GM04504 (cell line): ENCODE measurements at regions not wholly inside any gene's neighbourhood (a gene's known extent, or its start where the extent isn't known, plus 50 kb on each side); places are given as distances from the start of the nearest gene placed in this dataset.
"Not testable (repeated sequence)": the region's sequence is repeated elsewhere in the genome, so short reads cannot be mapped to it uniquely, and the experiment has no call there.

Experiments
- DNase-seq: peaks from one replicate; pipeline ENCODE4 v3.0.0-alpha.2; 2012; ENCODE audit warnings: low read depth

DNA sequence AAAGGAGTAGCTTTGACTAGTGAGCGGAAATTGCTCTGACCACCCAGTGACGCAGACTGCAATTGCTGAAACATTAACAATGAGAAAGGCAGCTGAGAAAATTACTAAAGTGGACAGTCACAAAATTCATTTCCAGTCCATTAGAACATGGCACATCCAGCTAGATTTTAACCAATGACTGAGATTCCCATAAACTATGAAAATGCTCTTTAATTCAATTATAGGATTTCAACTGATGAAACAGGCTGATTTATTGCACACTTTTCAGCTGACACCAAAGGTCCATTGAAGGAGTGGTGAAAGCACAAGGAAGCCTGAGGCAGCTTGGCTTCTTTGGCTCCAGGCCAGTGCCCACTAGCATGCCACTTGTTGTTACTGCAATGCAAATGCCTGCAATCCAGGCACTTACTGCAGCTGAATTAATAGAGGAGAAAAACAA lies 933.4 kb downstream of the SLITRK6 start:
- no peak for DNase-seq

- no peak for DNase-seq
Observed at GRCh38 chr13:84864341-84864740, 934.9 kb downstream of the SLITRK6 start.

DNA sequence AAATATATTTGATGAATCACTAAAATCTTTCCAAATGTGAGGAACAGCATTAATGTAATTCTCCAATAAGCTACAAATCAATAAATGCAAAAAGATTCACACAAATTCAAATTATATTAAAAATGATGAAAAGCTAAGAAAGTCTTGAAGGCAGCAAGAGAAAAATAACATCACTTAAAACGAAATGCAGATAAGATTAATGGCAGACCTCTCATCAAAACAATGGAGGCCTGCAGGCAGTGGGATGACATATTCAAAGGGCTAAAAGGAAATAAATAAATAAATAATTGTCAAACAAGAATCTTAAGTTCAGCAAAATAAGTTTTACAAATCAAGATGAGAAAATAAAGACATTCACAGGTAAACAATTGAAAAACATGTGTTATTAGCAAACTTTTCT lies 952.1 kb downstream of the SLITRK6 start:
- no peak for DNase-seq

GRCh38 chr13:84845907-84846619 lies 953.2 kb downstream of the SLITRK6 start:
- DNase-seq: no peak

DNA sequence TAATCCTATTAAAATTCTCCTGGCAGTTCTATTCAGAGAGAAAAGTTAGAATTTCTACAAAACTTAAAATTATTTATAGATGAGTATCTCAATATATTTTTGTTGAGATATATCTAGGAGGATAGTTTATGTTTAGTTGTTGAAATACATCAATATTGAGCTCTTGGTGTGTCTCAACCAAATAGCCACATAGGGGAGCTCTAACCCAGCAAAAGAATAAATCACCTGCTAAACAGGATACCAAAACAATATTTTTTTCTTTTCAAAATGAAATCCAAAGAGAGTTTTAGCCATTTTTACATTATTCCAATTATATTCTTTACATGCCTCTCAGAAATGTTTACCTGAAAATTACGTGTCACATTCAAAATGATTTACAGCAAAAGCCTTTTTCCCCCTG lies 954.7 kb downstream of the SLITRK6 start:
- DNase-seq: no peak

DNA sequence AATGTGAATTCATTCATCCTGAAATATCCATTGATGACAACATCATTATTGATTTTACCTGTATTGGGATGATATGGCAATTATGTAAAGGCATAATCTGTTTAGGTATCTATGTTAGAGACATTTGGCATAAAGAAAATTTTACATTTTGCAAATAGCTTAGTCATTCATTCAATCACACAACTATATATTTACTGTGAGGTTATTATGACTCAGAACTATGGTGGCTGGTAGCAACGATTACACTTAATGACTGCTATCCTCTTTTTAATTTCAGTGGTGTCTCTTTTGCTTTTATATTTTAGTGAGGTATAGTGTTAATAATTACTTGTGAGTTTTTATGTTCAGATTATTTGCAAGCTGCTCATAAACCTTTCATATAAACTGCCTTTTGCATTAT lies 955.9 kb downstream of the SLITRK6 start:
- DNase-seq: no peak

DNA sequence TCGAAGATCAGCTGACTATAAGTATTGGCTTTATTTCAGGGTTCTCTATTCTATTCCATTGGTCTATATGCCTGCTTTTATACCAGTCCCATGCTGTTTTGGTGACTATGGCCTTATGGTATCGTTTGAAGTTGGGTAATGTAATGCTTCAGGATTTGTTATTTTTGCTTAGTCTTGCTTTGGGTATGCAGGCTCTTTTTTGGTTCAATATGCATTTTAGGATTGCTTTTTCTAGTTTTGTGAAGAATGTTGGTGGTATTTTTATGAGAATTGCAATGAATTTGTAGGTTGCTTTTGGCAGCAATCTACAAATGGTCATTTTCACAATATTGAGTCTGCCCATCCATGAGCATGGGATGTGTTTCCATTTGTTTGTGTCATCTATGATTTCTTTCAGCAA lies 951.9 kb upstream of the SLITRK1 start:
- DNase-seq: no peak

- DNase-seq: no peak
Observed at GRCh38 chr13:84831666-84832657, 949.7 kb upstream of the SLITRK1 start.

DNA sequence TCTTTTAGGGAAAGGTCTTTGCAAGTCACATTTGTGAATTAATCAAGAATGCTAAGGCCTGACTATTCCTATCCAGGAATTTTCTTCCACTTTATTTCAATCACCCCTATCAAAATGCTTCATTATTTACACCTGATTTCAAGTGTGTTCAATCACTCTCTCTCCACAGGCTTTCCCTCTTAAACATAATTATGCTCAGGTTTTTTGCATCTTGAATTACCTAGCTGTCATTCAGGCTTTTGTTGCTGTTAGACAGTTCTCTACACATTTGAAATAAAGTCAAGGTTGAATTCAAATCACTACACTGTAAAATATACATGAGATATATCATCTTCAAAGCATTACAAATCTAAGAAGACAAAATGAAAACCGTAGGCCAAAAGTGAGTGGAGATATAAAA lies 941.3 kb upstream of the SLITRK1 start:
- DNase-seq: no peak

- DNase-seq: no peak
Observed at GRCh38 chr13:84821261-84821660, 939.0 kb upstream of the SLITRK1 start.

DNA sequence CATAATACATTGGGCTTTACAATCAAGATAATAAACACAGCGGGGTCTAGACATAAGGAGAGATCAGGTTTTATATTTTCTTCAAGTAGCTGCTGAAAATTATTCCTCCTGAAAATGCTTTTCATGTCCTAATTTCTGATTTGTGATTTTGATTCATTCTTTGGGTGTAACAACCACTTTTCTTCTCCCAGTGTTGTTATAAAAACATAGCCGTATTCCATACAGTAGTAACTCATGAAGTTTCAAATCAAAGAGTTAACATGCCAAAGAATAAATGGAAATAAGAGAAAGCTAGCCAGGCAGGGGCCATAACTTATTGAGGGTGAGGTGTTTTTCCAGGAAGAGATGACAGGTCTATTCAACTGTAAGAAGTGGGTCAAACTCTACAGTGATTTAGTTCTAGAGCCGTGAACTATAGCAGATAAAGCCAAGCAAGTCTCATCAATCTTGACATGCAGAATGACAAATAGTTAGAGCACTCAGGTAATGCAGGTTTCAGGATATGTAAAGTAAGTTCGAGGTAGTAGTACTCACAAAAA lies 934.4 kb upstream of the SLITRK1 start:
- DNase-seq: no peak

- DNase-seq: no peak
Observed at GRCh38 chr13:84812789-84813188, 930.5 kb upstream of the SLITRK1 start.

DNA sequence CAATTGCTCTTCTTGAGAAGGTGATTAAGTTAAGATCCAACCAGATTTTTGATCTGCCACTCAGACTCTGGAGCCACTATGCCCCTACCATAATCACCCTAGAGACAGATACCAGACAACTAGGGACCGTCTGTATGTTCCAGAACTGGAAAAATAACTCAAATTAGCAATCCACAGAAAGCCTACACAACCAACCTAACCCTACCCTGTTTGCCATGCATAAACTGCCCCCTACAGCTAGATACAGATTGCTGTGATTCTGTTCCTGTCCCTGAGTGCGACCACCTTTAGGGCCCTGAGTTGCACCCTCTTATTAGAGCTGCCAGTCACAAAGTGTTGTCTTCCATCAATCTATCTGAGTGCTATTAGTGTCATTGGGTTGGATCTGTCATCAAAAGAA lies 929.8 kb upstream of the SLITRK1 start:
- DNase-seq: no peak

DNA sequence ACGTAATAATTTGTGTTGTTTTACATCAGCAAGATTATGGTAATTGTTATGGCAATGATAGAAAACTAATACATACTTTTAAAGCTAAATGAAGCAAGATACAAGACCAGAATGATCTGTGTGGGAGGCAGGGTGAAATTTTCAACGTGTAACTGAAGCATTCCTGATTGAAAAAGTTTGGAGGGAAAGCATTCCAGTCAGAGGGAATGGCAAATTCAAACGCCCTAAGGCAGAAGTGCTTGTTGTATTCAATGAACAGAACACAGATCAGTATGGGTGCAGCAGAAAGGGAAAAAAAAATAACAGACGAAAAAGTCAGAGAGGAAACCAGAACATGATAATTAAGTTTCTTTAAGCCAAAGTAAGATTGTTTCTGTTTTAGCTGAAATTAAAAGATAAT lies 928.5 kb upstream of the SLITRK1 start:
- DNase-seq: no peak

DNA sequence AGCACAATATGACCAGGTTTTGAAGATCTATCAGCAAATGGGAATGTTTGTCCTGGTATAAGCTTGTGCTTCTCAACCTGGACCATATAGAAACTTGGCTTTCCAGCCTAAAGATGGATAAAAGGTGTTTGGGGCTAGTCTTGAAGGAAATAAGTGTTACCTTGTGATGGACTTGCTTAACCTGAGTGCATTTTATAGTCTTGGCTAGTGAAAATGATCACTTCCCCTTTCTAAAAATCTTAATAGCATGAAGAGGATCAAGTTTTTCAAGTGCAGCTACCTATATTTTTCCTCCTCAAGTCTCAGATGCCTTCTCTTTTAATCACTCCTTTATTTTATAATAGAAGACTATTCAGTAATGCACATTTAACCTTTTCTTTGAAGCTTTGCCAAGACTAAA lies 919.8 kb upstream of the SLITRK1 start:
- DNase-seq: no peak

DNA sequence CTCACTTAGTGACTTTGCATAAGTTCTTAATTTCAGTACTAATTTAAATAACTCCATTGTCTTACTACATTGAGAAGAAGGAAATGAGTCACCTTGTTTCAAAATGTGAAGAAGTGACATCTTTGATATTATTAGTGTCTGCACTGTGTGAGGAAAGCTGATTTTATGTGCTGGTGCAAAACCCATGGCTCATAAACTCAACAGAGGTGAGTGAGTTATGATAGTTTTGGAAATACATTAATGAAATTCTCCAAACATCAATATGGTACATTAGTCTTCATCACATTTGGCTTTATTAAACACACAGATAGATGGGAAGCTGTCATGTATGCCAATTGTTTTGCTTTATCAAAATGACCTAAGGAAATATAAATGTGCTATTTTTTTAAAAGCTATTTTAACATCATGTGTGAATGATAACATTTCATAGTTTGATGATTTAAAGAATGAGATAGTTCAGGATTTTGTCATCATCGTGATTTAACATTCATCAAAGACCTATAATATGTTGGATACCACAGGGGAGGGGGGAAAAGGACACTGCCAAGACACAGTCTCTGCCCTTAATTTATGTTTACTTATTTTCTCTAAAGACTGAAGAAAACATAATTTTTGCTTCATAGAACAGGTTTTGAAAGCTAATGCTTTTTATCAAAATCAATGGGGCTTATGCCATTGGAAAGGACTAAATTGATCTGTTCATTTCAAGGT lies 902.3 kb upstream of the SLITRK1 start:
- no peak for DNase-seq

DNA sequence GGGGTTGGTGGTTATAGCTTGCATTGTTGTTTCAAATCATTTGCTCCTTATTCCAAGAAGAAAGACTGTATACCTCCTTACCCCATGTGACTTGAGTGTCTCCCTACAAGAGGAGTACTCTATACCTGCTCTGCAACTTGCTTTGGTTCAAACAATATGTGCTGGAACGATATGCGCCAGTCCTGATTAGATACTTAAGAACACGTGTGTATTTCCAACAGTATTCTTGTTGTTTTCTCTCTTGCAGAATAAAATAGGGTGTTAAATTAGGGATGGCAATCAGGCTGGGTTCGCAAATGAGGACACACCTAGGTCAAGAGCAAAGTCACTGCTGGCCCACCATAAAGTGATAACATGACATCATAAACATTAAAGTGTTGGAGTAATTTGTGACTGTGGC lies 895.0 kb upstream of the SLITRK1 start:
- no peak for DNase-seq

- no peak for DNase-seq
Observed at GRCh38 chr13:84776593-84776992, 894.3 kb upstream of the SLITRK1 start.

- DNase-seq: not testable (repeated sequence)
Observed at GRCh38 chr13:84775920-84776319, 893.6 kb upstream of the SLITRK1 start.

GRCh38 chr13:84774111-84774510 lies 891.8 kb upstream of the SLITRK1 start:
- no peak for DNase-seq

GRCh38 chr13:84760956-84761355 lies 878.7 kb upstream of the SLITRK1 start:
- DNase-seq: no peak

GRCh38 chr13:84749126-84749525 lies 866.9 kb upstream of the SLITRK1 start:
- no peak for DNase-seq
